NT2/D1 (cell line): ENCODE measurements at regions not wholly inside any gene's neighbourhood (a gene's known extent, or its start where the extent isn't known, plus 50 kb on each side); places are given as distances from the start of the nearest gene placed in this dataset.

Experiments
- DNase-seq: peaks from one replicate; pipeline ENCODE4 v3.0.0-alpha.2; 2011; ENCODE audit warnings: low read depth, low spot score
- H3K27me3 ChIP-seq: 2 replicates; pipeline ENCODE4 v1.6.0; 2011; ENCODE audit warnings: mild to moderate bottlenecking; ENCODE audit not compliant: insufficient read length, insufficient read depth
- H3K36me3 ChIP-seq: 2 replicates; pipeline ENCODE4 v1.6.1; 2011; ENCODE audit warnings: mild to moderate bottlenecking, low read length, mixed read lengths; ENCODE audit not compliant: insufficient read depth, insufficient read length
- H3K4me1 ChIP-seq: 2 replicates; pipeline ENCODE4 v1.5.1; 2011; ENCODE audit not compliant: insufficient read depth, insufficient read length
- H3K4me3 ChIP-seq: 2 replicates; pipeline ENCODE4 v1.5.1; 2011; ENCODE audit warnings: low read depth; ENCODE audit not compliant: insufficient read length
- H3K9ac ChIP-seq: 2 replicates; pipeline ENCODE4 v1.6.0; 2011; ENCODE audit warnings: low read depth; ENCODE audit not compliant: insufficient read length
- H3K9me3 ChIP-seq: 2 replicates; pipeline ENCODE4 v1.5.1; 2011; ENCODE audit warnings: mild to moderate bottlenecking, low read length; ENCODE audit not compliant: insufficient read depth
- SUZ12 ChIP-seq: IDR thresholded peaks from 2 replicates; pipeline ENCODE4 v1.6.1; 2011; ENCODE audit not compliant: insufficient read length, insufficient read depth; ENCODE audit errors: extremely low read depth
- YY1 ChIP-seq: IDR thresholded peaks from 2 replicates; pipeline ENCODE4 v1.6.1; 2011; ENCODE audit not compliant: insufficient read length, insufficient read depth
- ZNF274 ChIP-seq: IDR thresholded peaks from 2 replicates; pipeline ENCODE4 v1.6.1; 2011; ENCODE audit warnings: mild to moderate bottlenecking, low read depth, low read length

GRCh38 chr5:92758552-92758951, 822.5 kb downstream of the NR2F1-AS1 start:
- H3K4me1 ChIP-seq, result no peaks in the 10 kb centered on the region
- H3K9me3 ChIP-seq, result no peaks in the 10 kb centered on the region
- no peak overlapping the region for H3K4me3 ChIP-seq
- H3K27me3 ChIP-seq, result no peaks in the 10 kb centered on the region
- no peak overlapping the region for H3K9ac ChIP-seq
- no peak for DNase-seq
- no peaks in the 10 kb centered on the region for H3K36me3 ChIP-seq
- TF ChIP-seq ZNF274 (no peak), YY1 (no peak), SUZ12 (no peak)

GRCh38 chr5:92749943-92750342, 831.1 kb downstream of the NR2F1-AS1 start:
- no peaks in the 10 kb centered on the region for H3K9me3 ChIP-seq
- no peak overlapping the region for H3K9ac ChIP-seq
- no peak overlapping the region for H3K4me3 ChIP-seq
- TF ChIP-seq SUZ12, result no peak
- no peaks in the 10 kb centered on the region for H3K36me3 ChIP-seq
- peak; percentile 49 for DNase-seq
- H3K27me3 ChIP-seq, result no peaks in the 10 kb centered on the region
- H3K4me1 ChIP-seq, result no peaks in the 10 kb centered on the region

DNA sequence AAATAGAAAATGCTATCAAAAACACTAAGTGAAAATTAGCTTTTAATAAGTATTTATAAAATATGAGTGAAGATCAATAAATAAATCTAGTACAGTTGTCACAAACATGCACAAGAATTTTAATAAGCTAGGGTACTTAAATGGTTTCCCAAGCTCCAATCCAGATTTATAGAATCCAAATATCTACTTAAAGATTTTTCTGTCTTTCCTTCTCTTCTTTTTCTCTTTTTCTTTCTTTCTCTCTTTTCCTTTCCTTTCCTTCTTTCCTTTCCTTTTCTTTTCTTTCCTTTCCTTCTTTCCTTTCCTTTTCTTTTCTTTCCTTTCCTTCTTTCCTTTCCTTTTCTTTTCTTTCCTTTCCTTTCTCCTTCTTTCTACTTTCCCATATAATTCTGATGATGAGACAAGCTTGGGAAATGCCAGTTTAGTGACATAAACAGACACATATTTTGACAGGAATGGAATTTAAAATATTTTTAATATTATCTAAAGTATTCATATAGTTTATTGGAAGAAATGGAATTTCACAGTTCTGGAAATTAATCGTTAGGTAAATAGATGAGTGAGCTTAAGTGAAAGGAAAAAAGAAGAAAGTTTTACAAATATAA, 832.8 kb downstream of the NR2F1-AS1 start:
- TF ChIP-seq SUZ12, result no peak
- H3K27me3 ChIP-seq, result no peaks in the 10 kb centered on the region
- no peaks in the 10 kb centered on the region for H3K4me1 ChIP-seq
- no peak overlapping the region for H3K9ac ChIP-seq
- H3K36me3 ChIP-seq, result no peaks in the 10 kb centered on the region
- no peak for DNase-seq
- H3K4me3 ChIP-seq, result no peak overlapping the region
- H3K9me3 ChIP-seq, result no peaks in the 10 kb centered on the region

- no peak for TF ChIP-seq YY1
- no peak for TF ChIP-seq SUZ12
- TF ChIP-seq ZNF274, result no peak
- no peak for DNase-seq
- H3K4me1 ChIP-seq, result no peaks in the 10 kb centered on the region
- no peaks in the 10 kb centered on the region for H3K9me3 ChIP-seq
- H3K4me3 ChIP-seq, result no peak overlapping the region
- no peak overlapping the region for H3K9ac ChIP-seq
- H3K27me3 ChIP-seq, result no peaks in the 10 kb centered on the region
- no peaks in the 10 kb centered on the region for H3K36me3 ChIP-seq
Measured at GRCh38 chr5:92741906-92742305, 839.1 kb downstream of the NR2F1-AS1 start.

DNA sequence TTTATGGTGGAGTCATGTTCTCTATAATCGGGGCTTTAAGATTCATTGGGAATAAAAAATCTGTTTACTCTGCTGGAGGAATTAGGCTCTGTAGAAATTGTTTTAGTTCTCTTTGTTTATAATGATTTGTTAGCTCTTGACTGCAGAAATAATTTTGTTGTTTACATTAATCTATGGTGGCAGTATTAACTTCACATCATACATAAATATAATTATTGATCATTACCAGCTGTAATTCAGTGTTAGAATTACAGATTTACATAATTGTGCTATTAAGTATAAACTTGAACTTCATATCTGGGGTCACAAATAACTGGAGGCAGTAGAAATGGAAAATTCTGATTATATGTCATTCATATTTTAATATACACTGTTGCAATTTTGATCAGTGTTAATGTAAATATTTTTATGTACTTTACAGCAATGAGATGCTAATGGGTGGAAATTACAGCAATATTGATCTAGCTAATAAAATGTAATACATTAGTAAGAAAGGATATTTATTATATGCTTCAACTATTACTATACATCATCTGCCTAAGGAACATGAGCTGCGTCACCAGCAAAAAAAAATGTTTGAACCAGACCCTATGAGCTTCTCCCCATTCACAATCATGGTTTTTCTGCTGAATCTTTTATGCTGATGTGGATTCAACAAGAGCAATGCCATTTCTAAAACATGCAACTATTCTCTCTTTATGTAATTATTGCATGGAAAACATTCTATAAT, 846.6 kb downstream of the NR2F1-AS1 start:
- H3K36me3 ChIP-seq, result no peaks in the 10 kb centered on the region
- DNase-seq, result no peak
- H3K27me3 ChIP-seq, result no peaks in the 10 kb centered on the region
- H3K9me3 ChIP-seq, result no peaks in the 10 kb centered on the region
- H3K9ac ChIP-seq, result no peak overlapping the region
- TF ChIP-seq YY1, result no peak
- no peak for TF ChIP-seq SUZ12
- TF ChIP-seq ZNF274, result no peak
- H3K4me3 ChIP-seq, result no peak overlapping the region
- H3K4me1 ChIP-seq, result no peaks in the 10 kb centered on the region

DNA sequence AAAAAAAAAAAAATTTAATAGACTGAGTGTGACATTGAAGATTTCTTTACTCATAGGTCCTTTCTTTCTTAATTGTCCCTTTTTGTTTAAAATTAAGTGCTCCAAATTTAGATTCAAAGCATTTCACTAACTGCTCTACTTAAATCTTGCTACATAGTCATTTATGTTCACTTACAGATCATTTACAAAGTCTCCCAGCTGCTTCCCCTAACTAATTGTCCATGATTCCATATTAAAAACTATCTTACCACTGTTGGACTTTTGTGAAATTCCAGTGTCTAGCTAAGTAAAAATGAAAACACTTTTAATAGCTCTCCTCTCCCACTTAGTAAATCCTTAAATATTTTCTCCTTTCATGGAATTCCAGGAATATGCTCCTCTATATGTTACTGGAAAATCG, 850.5 kb downstream of the NR2F1-AS1 start:
- no peak overlapping the region for H3K9ac ChIP-seq
- H3K9me3 ChIP-seq, result no peaks in the 10 kb centered on the region
- H3K36me3 ChIP-seq, result no peaks in the 10 kb centered on the region
- no peaks in the 10 kb centered on the region for H3K27me3 ChIP-seq
- DNase-seq, result no peak
- H3K4me3 ChIP-seq, result no peak overlapping the region
- no peaks in the 10 kb centered on the region for H3K4me1 ChIP-seq
- no peak for TF ChIP-seq ZNF274
- TF ChIP-seq SUZ12, result no peak
- no peak for TF ChIP-seq YY1

DNA sequence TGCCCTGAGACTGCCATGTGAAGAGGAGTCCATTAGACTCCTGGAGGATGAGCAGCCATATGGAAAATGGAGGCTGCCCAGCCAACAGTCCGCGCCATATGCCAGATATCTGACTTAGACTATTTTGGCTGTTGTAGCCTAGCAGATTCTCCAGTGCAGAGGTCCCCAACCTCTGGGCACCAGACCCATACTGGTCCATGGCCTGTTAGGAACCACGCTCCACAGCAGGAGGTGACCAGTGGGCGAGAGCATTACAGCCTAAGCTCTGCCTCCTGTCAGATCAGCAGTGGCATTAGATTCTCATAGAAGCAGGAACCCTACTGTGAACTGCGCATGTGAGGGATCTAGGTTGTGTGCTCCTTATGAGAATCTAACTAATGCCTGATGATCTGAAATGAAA, 851.9 kb downstream of the NR2F1-AS1 start:
- Histone ChIP-seq H3K4me3 (no peak overlapping the region), H3K9me3 (no peaks in the 10 kb centered on the region), H3K9ac (no peak overlapping the region), H3K36me3 (no peaks in the 10 kb centered on the region), H3K4me1 (no peaks in the 10 kb centered on the region), H3K27me3 (no peaks in the 10 kb centered on the region)
- TF ChIP-seq YY1 (no peak), SUZ12 (no peak), ZNF274 (no peak)
- no peak for DNase-seq
